ENCODE measurements at regions not wholly inside any gene's neighbourhood (a gene's known extent, or its start where the extent isn't known, plus 50 kb on each side); places are given as distances from the start of the nearest gene placed in this dataset.
"Not testable (repeated sequence)": the region's sequence is repeated elsewhere in the genome, so short reads cannot be mapped to it uniquely, and the experiment has no call there.

DNA sequence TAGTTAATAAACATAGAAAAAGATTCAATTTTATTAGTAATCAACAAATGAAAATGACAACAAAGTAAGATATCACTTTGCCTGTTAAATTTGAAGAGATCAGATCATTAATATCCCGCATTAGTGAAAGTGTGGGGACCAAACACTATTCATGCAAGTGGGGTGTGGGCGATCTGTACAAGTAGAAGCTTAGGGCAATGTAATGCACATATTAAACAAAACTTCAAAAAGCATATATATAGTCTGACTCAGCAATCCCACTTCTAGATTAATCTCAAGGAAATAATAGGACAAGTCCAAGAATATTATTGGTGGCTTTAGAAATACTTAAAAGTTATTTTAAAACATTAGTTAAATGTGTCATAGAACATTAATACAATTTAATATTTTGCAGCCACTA, 188.5 kb downstream of the LRRC70 start:
- Histone ChIP-seq H3K27ac (ENCODE audit: low read depth, low read length) (no peak overlapping the region), H3K4me3 (ENCODE audit: low read length in 2 of 2) (no peak overlapping the region), H3K9me3 (ENCODE audit: control insufficient read depth in 1 of 2, low read length in 2 of 2) (no peaks in the 10 kb centered on the region), H3K4me1 (ENCODE audit: insufficient read depth, low read length) (no peaks in the 10 kb centered on the region), H3K27me3 (ENCODE audit: insufficient read depth, low read length) (no peaks in the 10 kb centered on the region), H3K36me3 (ENCODE audit: insufficient read depth, low read length) (no peaks in the 10 kb centered on the region)
- Mint-ChIP-seq H3K4me3 (no peak overlapping the region), H3K27me3 (peaks cover 4 to 6% of the 10 kb centered on the region in 2 donors), H3K9me3 (peaks cover 0 to 5% (median 0%) of the 10 kb centered on the region in 8 donors), H3K36me3 (no peaks in the 10 kb centered on the region), H3K4me1 (no peaks in the 10 kb centered on the region), H3K27ac (no peak overlapping the region)
- DNase-seq, result no peak
- intact Hi-C loops (cut with micrococcal nuclease), result no loop called here
- CTCF ChIA-PET (ENCODE audit: partially characterized antibody), result interaction anchor here (1.1 kb wide), 1 partner anchor 12 kb away, joined by 4 read pairs; no protein-coding TSS in a partner anchor
- POLR2A ChIA-PET (ENCODE audit: partially characterized antibody), result no interaction called here

DNA sequence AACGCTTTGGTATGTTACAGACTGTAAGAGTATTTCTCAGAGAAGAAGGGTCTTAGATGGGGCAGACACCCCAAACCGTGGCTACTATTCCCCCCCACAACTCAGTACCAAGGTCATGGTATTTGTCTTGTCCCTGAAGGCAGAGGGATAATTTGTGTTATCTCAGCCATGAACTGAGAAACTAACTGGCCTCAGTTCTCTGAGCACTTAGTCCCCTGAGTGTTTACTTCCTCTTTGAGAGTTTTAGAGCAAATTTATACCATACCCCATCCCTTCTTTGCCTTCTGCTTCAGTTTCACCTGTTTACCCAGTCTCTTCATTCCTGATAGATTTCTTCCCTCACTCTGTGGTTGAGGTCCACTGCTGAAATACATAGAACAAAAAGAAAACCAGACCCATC, 183.9 kb downstream of the LRRC70 start:
- Histone ChIP-seq H3K27ac (ENCODE audit: low read depth, low read length) (no peak overlapping the region), H3K9me3 (ENCODE audit: control insufficient read depth in 1 of 2, low read length in 2 of 2) (no peaks in the 10 kb centered on the region), H3K4me3 (ENCODE audit: low read length in 2 of 2) (no peak overlapping the region), H3K4me1 (ENCODE audit: insufficient read depth, low read length) (no peaks in the 10 kb centered on the region), H3K36me3 (ENCODE audit: insufficient read depth, low read length) (no peaks in the 10 kb centered on the region), H3K27me3 (ENCODE audit: insufficient read depth, low read length) (no peaks in the 10 kb centered on the region)
- Mint-ChIP-seq H3K27ac (no peak overlapping the region), H3K36me3 (no peaks in the 10 kb centered on the region), H3K9me3 (peaks cover 0 to 7% (median 0%) of the 10 kb centered on the region in 8 donors), H3K4me3 (no peak overlapping the region), H3K4me1 (no peaks in the 10 kb centered on the region), H3K27me3 (peaks cover 3 to 4% of the 10 kb centered on the region in 2 donors)
- POLR2A ChIA-PET (ENCODE audit: partially characterized antibody), result no interaction called here
- CTCF ChIA-PET (ENCODE audit: partially characterized antibody), result no interaction called here
- no peak for DNase-seq
- intact Hi-C loops (cut with micrococcal nuclease), result no loop called here

DNA sequence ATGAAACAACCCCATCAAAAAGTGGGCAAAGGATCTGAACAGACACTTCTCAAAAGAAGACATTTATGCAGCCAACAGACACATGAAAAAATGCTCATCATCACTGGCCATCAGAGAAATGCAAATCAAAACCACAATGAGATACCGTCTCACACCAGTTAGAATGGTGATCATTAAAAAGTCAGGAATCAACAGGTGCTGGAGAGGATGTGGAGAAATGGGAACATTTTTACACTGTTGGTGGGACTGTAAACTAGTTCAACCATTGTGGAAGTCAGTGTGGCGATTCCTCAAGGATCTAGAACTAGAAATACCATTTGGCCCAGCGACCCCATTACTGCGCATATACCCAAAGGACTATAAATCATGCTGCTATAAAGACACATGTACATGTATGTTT, 179.1 kb downstream of the LRRC70 start:
- DNase-seq; POLR2A ChIA-PET (ENCODE audit: partially characterized antibody): not testable (repeated sequence)

GRCh38 chr5:62752998-62753367, 174.4 kb downstream of the LRRC70 start:
- H3K4me3 Mint-ChIP-seq; H3K4me1 ChIP-seq (ENCODE audit: insufficient read depth, low read length); H3K27ac Mint-ChIP-seq; H3K9me3 ChIP-seq (ENCODE audit: control insufficient read depth in 1 of 2, low read length in 2 of 2); intact Hi-C loops (cut with micrococcal nuclease); H3K4me1 Mint-ChIP-seq; POLR2A ChIA-PET (ENCODE audit: partially characterized antibody); H3K4me3 ChIP-seq (ENCODE audit: low read length in 2 of 2); H3K27ac ChIP-seq (ENCODE audit: low read depth, low read length); H3K36me3 ChIP-seq (ENCODE audit: insufficient read depth, low read length); DNase-seq; CTCF ChIA-PET (ENCODE audit: partially characterized antibody); H3K36me3 Mint-ChIP-seq; H3K27me3 Mint-ChIP-seq; H3K27me3 ChIP-seq (ENCODE audit: insufficient read depth, low read length): not testable (repeated sequence)
- H3K9me3 Mint-ChIP-seq, result peaks cover 0 to 30% (median 11%) of the 10 kb centered on the region in 8 donors

More for the DNA sequence above, 179.1 kb downstream of the LRRC70 start:
- H3K27me3 Mint-ChIP-seq; CTCF ChIA-PET (ENCODE audit: partially characterized antibody); H3K4me1 Mint-ChIP-seq; H3K4me1 ChIP-seq (ENCODE audit: insufficient read depth, low read length); H3K27ac ChIP-seq (ENCODE audit: low read depth, low read length); H3K9me3 ChIP-seq (ENCODE audit: control insufficient read depth in 1 of 2, low read length in 2 of 2); H3K27me3 ChIP-seq (ENCODE audit: insufficient read depth, low read length); H3K4me3 ChIP-seq (ENCODE audit: low read length in 2 of 2); H3K27ac Mint-ChIP-seq; H3K4me3 Mint-ChIP-seq; intact Hi-C loops (cut with micrococcal nuclease); H3K36me3 ChIP-seq (ENCODE audit: insufficient read depth, low read length); H3K36me3 Mint-ChIP-seq: not testable (repeated sequence)
- peaks cover 0 to 26% (median 8%) of the 10 kb centered on the region in 8 donors for H3K9me3 Mint-ChIP-seq

DNA sequence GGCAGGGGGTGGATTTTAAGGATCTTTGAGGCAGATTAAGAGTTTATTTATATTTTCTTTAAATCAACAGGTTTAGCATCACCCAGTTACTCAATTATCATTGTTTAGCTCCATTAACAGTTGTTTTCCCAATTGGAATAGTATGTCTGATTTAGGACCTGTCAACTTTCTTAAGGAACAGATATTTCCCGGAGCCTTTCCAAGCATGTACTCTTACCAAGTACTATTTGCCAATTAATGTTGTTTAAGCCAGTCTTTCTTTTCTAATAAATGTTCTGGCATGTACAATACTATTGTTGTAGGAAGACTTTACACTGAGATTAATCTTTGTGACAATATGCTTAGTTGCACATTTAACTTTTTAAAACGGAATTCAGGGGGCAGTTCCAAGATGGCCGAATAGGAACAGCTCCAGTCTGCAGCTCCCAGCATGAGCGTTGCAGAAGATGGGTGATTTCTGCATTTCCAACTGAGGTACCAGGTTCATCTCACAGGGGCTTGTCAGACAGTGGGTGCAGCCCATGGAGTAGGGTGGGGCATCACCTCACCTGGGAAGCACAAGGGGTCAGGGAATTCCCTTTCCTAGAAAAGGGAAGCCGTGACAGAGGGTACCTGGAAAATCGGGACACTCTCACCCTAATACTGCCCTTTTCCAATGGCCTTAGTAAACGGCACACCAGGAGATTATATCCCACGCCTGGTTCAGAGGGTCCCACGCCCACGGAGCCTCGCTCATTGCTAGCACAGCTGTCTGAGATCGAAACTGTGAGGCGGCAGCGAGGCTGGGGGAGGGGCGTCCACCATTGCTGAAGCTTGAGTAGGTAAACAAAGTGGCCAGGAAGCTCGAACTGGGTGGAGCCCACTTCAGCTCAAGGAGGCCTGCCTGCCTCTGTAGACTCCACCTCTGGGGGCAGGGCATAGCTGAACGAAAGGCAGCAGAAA, 173.7 kb downstream of the LRRC70 start:
- H3K36me3 ChIP-seq (ENCODE audit: insufficient read depth, low read length); H3K4me1 ChIP-seq (ENCODE audit: insufficient read depth, low read length); H3K27ac ChIP-seq (ENCODE audit: low read depth, low read length); H3K4me3 Mint-ChIP-seq; H3K9me3 ChIP-seq (ENCODE audit: control insufficient read depth in 1 of 2, low read length in 2 of 2); DNase-seq; CTCF ChIA-PET (ENCODE audit: partially characterized antibody); H3K27ac Mint-ChIP-seq; H3K27me3 ChIP-seq (ENCODE audit: insufficient read depth, low read length); H3K27me3 Mint-ChIP-seq; H3K4me1 Mint-ChIP-seq; H3K4me3 ChIP-seq (ENCODE audit: low read length in 2 of 2); intact Hi-C loops (cut with micrococcal nuclease); H3K36me3 Mint-ChIP-seq; POLR2A ChIA-PET (ENCODE audit: partially characterized antibody): not testable (repeated sequence)
- peaks cover 0 to 24% (median 9%) of the 10 kb centered on the region in 8 donors for H3K9me3 Mint-ChIP-seq

DNA sequence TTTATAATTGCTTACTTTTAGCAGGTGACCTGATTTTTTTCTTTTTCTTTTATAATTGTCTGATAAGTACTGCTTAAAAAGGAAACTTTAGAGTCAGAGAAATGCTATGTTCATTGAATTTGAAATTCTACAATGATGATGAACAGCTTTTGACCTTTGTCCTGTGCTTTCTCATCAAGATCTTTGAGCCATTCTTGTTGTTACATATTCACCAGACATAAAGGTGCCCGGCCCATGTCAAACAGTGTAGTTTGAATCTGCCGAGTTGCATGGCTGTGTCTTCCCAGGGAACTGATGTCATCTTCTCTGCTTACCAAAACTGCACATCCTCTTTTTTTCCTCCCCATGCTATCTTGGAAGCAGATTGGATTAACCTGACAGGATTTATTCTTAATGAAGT, 163.6 kb downstream of the LRRC70 start:
- no peaks in the 10 kb centered on the region for H3K4me1 ChIP-seq (ENCODE audit: insufficient read depth, low read length)
- intact Hi-C loops (cut with micrococcal nuclease), result no loop called here
- H3K4me3 ChIP-seq (ENCODE audit: low read length in 2 of 2), result no peak overlapping the region
- H3K4me3 Mint-ChIP-seq, result no peak overlapping the region
- POLR2A ChIA-PET (ENCODE audit: partially characterized antibody), result no interaction called here
- no peaks in the 10 kb centered on the region for H3K36me3 Mint-ChIP-seq
- H3K4me1 Mint-ChIP-seq, result no peaks in the 10 kb centered on the region
- peaks cover 0 to 3% (median 0%) of the 10 kb centered on the region in 8 donors for H3K9me3 Mint-ChIP-seq
- no peak overlapping the region for H3K27ac Mint-ChIP-seq
- CTCF ChIA-PET (ENCODE audit: partially characterized antibody), result no interaction called here
- H3K27me3 ChIP-seq (ENCODE audit: insufficient read depth, low read length), result no peaks in the 10 kb centered on the region
- no peak for DNase-seq
- H3K9me3 ChIP-seq (ENCODE audit: control insufficient read depth in 1 of 2, low read length in 2 of 2), result no peaks in the 10 kb centered on the region
- H3K36me3 ChIP-seq (ENCODE audit: insufficient read depth, low read length), result no peaks in the 10 kb centered on the region
- H3K27me3 Mint-ChIP-seq, result peaks cover 5 to 12% of the 10 kb centered on the region in 2 donors
- H3K27ac ChIP-seq (ENCODE audit: low read depth, low read length), result no peak overlapping the region

- Histone ChIP-seq H3K4me1 (ENCODE audit: insufficient read depth, low read length) (no peaks in the 10 kb centered on the region), H3K4me3 (ENCODE audit: low read length in 2 of 2) (no peak overlapping the region), H3K27me3 (ENCODE audit: insufficient read depth, low read length) (no peaks in the 10 kb centered on the region), H3K9me3 (ENCODE audit: control insufficient read depth in 1 of 2, low read length in 2 of 2) (no peaks in the 10 kb centered on the region), H3K36me3 (ENCODE audit: insufficient read depth, low read length) (no peaks in the 10 kb centered on the region), H3K27ac (ENCODE audit: low read depth, low read length) (no peak overlapping the region)
- no peaks in the 10 kb centered on the region for H3K36me3 Mint-ChIP-seq
- no peak overlapping the region for H3K4me3 Mint-ChIP-seq
- intact Hi-C loops (cut with micrococcal nuclease), result no loop called here
- no peak overlapping the region for H3K27ac Mint-ChIP-seq
- H3K9me3 Mint-ChIP-seq, result peaks cover 0 to 3% (median 0%) of the 10 kb centered on the region in 8 donors
- peaks cover 5 to 11% of the 10 kb centered on the region in 2 donors for H3K27me3 Mint-ChIP-seq
- no peaks in the 10 kb centered on the region for H3K4me1 Mint-ChIP-seq
- ChIA-PET CTCF (ENCODE audit: partially characterized antibody) (no interaction called here), POLR2A (ENCODE audit: partially characterized antibody) (no interaction called here)
- no peak for DNase-seq
Measured at GRCh38 chr5:62741761-62742160, 163.1 kb downstream of the LRRC70 start.

Data from CD4-positive, alpha-beta memory T cell (primary cell).